Spleen (tissue), 11 donors: ENCODE measurements at regions not wholly inside any gene's neighbourhood (a gene's known extent, or its start where the extent isn't known, plus 50 kb on each side); places are given as distances from the start of the nearest gene placed in this dataset.

Experiments
- DNase-seq: peaks from one replicate; pipeline ENCODE4 v3.0.0-alpha.2; 2020
- H3K27ac ChIP-seq, 8 donors: fragments of 200-600 bp; sonication (generic) in 7 of 8; 1 replicate in 4 of 8; 2 replicates in 4 of 8; pipeline versions ENCODE4 v1.5.0 to v1.8.0; 2016 to 2021; ENCODE audit warnings: inconsistent platforms in 4 of 8, mild to moderate bottlenecking in 4 of 8, moderate library complexity in 1 of 8
- H3K27me3 ChIP-seq, 7 donors: fragments of 200-600 bp; sonication (generic) in 6 of 7; replicated peaks in 1 of 7; 1 replicate in 4 of 7; 2 replicates in 3 of 7; pipeline versions ENCODE4 v1.5.0 to v1.8.0; 2016 to 2021; ENCODE audit warnings: inconsistent platforms in 3 of 7, mild to moderate bottlenecking in 1 of 7
- H3K36me3 ChIP-seq, 6 donors: fragments of 200-600 bp; sonication (generic) in 5 of 6; 1 replicate in 4 of 6; 2 replicates in 2 of 6; pipeline versions ENCODE4 v1.5.0 to v1.8.0; 2016 to 2021; ENCODE audit warnings: inconsistent platforms in 2 of 6
- H3K4me1 ChIP-seq, 6 donors: fragments of 200-600 bp; sonication (generic) in 5 of 6; 1 replicate in 3 of 6; 2 replicates in 3 of 6; pipeline versions ENCODE4 v1.5.0 to v1.8.0; 2016 to 2021; ENCODE audit warnings: inconsistent platforms in 3 of 6
- H3K4me3 ChIP-seq, 8 donors: fragments of 200-600 bp; sonication (generic) in 7 of 8; 1 replicate in 4 of 8; 2 replicates in 4 of 8; pipeline versions ENCODE4 v1.5.0 to v1.8.0; 2016 to 2021; ENCODE audit warnings: inconsistent platforms in 4 of 8, mild to moderate bottlenecking in 4 of 8, moderate library complexity in 2 of 8
- H3K9me3 ChIP-seq, 8 donors: fragments of 200-600 bp; sonication (generic) in 7 of 8; 1 replicate in 4 of 8; 2 replicates in 4 of 8; pipeline versions ENCODE4 v1.5.0 to v1.8.0; 2016 to 2021; ENCODE audit warnings: inconsistent platforms in 4 of 8
- CTCF ChIP-seq, 11 experiments: fragments of 200-600 bp in 7 of 11; fragments of 450-650 bp in 4 of 11; sonication (generic) in 4 of 11; IDR thresholded peaks in 8 of 11; conservative IDR thresholded peaks in 3 of 11; 1 replicate in 7 of 11; 2 replicates in 4 of 11; pipeline versions ENCODE4 v1.4.0 to v1.8.0; 2016 to 2021; ENCODE audit warnings: antibody characterized with exemption in 11 of 11, inconsistent platforms in 4 of 11, mild to moderate bottlenecking in 1 of 11
- POLR2A ChIP-seq, 3 donors: fragments of 450-650 bp; IDR thresholded peaks; one replicate each; pipeline ENCODE4 v1.5.1; 2017; ENCODE audit warnings: antibody characterized with exemption in 3 of 3, mild to moderate bottlenecking in 1 of 3
- POLR2AphosphoS5 ChIP-seq, 3 donors: sonication (generic); formaldehyde crosslinking; IDR thresholded peaks; one replicate each; pipeline ENCODE4 v1.5.1; 2017; ENCODE audit warnings: antibody characterized with exemption in 3 of 3
- WGBS, 5 donors: extraction: QIAGEN DNeasy Blood & Tissue Kit in 3 of 5; methylation state at CpG; one replicate each; pipeline versions ENCODE4 v1.1.5 to v1.1.7; 2013 to 2018; 5-methylcytosine and 5-hydroxymethylcytosine counted together
- intact Hi-C: fragments of 100-400 bp; cut with DNase I; formaldehyde crosslinking; loops from one replicate; pipeline ENCODE4 v1.15.0; 2023; ENCODE audit warnings: low total_unique reads
- donor health status: healthy with polysubstance abuse.
- donor health status: DM: no; HTN: no; CAD: no; lungs with moderate emphysema.
- donor health status: DM: no; HTN: no; CAD: no.
- donor health status: Bipolar disorder and iron deficiency.
- donor health status: healthy.
- donor health status: DM: no; HTN: no; CAD: no.
- donor health status: DM: yes; HTN: yes; CAD: no.

- intact Hi-C loops, result no loop called here
- 45 to 84% (median 61%) methylated on average over 1 of the region's 1 CpG for WGBS, 5 donors
Measured at GRCh38 chr10:118239236-118239630, 102.9 kb downstream of the FAM204A start.

GRCh38 chr10:118238573-118239235 is 103.4 kb downstream of the FAM204A start:
- no peaks in the 10 kb centered on the region for H3K9me3 ChIP-seq
- no peak overlapping the region for H3K27ac ChIP-seq
- H3K4me3 ChIP-seq, result no peak overlapping the region
- peaks cover 0 to 5% (median 0%) of the 10 kb centered on the region in 6 donors for H3K4me1 ChIP-seq
- intact Hi-C loops, result no loop called here
- TF ChIP-seq POLR2AphosphoS5 (IDR thresholded peaks at IDR 0.05) (no peak), CTCF (IDR thresholded peaks at IDR 0.05 in 8 of 11, conservative IDR thresholded peaks at IDR 0.05 in 3 of 11) (no peak), POLR2A (IDR thresholded peaks at IDR 0.05) (no peak)
- peaks cover 3 to 88% (median 29%) of the 10 kb centered on the region in 7 donors for H3K27me3 ChIP-seq
- H3K36me3 ChIP-seq, result no peaks in the 10 kb centered on the region
- 34 to 54% (median 41%) methylated on average over 13 of the region's 13 CpGs for WGBS, 5 donors
- DNase-seq, result no peak

More at GRCh38 chr10:118239236-118239630, 102.9 kb downstream of the FAM204A start:
- H3K27ac ChIP-seq, result no peak overlapping the region
- H3K9me3 ChIP-seq, result no peaks in the 10 kb centered on the region
- no peak for TF ChIP-seq POLR2A (IDR thresholded peaks at IDR 0.05)
- TF ChIP-seq CTCF (IDR thresholded peaks at IDR 0.05 in 8 of 11, conservative IDR thresholded peaks at IDR 0.05 in 3 of 11), result no peak
- no peak for TF ChIP-seq POLR2AphosphoS5 (IDR thresholded peaks at IDR 0.05)
- peaks cover 3 to 88% (median 29%) of the 10 kb centered on the region in 7 donors for H3K27me3 ChIP-seq
- no peaks in the 10 kb centered on the region for H3K36me3 ChIP-seq
- peaks cover 0 to 5% (median 0%) of the 10 kb centered on the region in 6 donors for H3K4me1 ChIP-seq
- H3K4me3 ChIP-seq, result no peak overlapping the region
- no peak for DNase-seq

- DNase-seq, result no peak
- intact Hi-C loops, result no loop called here
- no peak for TF ChIP-seq POLR2AphosphoS5 (IDR thresholded peaks at IDR 0.05)
- no peak for TF ChIP-seq POLR2A (IDR thresholded peaks at IDR 0.05)
- no peak for TF ChIP-seq CTCF (IDR thresholded peaks at IDR 0.05 in 8 of 11, conservative IDR thresholded peaks at IDR 0.05 in 3 of 11)
- 75 to 86% (median 81%) methylated on average over 4 to 5 of the region's 5 CpGs for WGBS, 5 donors
- peaks cover 3 to 80% (median 29%) of the 10 kb centered on the region in 7 donors for H3K27me3 ChIP-seq
- no peaks in the 10 kb centered on the region for H3K36me3 ChIP-seq
- H3K9me3 ChIP-seq, result no peaks in the 10 kb centered on the region
- H3K4me3 ChIP-seq, result no peak overlapping the region
- H3K27ac ChIP-seq, result no peak overlapping the region
- peaks cover 0 to 5% (median 0%) of the 10 kb centered on the region in 6 donors for H3K4me1 ChIP-seq
Measured at GRCh38 chr10:118237930-118238329, 104.2 kb downstream of the FAM204A start.

GRCh38 chr10:118234683-118235082 is 107.4 kb downstream of the FAM204A start:
- DNase-seq, result no peak
- no peak overlapping the region for H3K27ac ChIP-seq
- TF ChIP-seq POLR2A (IDR thresholded peaks at IDR 0.05) (no peak), CTCF (IDR thresholded peaks at IDR 0.05 in 8 of 11, conservative IDR thresholded peaks at IDR 0.05 in 3 of 11) (no peak), POLR2AphosphoS5 (IDR thresholded peaks at IDR 0.05) (no peak)
- no peaks in the 10 kb centered on the region for H3K4me1 ChIP-seq
- no peaks in the 10 kb centered on the region for H3K9me3 ChIP-seq
- H3K36me3 ChIP-seq, result no peaks in the 10 kb centered on the region
- peaks cover 0 to 60% (median 4%) of the 10 kb centered on the region in 7 donors for H3K27me3 ChIP-seq
- WGBS, 5 donors, result 77 to 84% (median 81%) methylated on average over 10 of the region's 10 CpGs
- intact Hi-C loops, result no loop called here
- no peak overlapping the region for H3K4me3 ChIP-seq
